MM.1S (cell line): ENCODE measurements at regions not wholly inside any gene's neighbourhood (a gene's known extent, or its start where the extent isn't known, plus 50 kb on each side); places are given as distances from the start of the nearest gene placed in this dataset.

Experiments used
- EZH2phosphoT487 ChIP-seq: fragments of 300-600 bp; sonication (generic); IDR thresholded peaks from 2 replicates; pipeline ENCODE4 v1.6.1; 2018; ENCODE audit warnings: antibody characterized with exemption, low read length
- TF ChIP-seq, protein P1 (sequence below): fragments of 300-600 bp; sonication (generic); IDR thresholded peaks from 2 replicates; pipeline ENCODE4 v1.5.1; 2016; ENCODE audit warnings: antibody characterized with exemption, low read length, mixed read lengths

DNA sequence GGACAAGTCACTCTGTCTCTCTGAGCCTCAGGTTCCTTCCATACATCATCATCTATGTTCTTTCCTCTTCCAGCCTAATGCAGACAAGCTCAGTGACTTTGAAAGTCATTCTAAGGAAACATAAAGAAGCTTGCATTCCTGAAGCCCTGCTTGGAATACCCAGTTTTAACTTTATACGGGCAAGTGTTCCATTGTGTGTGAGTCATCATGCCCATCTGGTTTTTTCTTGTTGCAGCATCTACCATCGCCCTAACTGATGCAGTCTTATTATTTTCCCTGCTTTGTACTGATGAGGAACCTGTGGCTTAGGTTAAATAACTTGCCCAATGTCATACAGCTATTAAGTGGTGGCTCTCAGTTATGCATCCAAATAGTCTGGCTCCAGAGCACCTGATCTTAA, 177.9 kb upstream of the RAI2 start:
- TF ChIP-seq, protein P1, sequence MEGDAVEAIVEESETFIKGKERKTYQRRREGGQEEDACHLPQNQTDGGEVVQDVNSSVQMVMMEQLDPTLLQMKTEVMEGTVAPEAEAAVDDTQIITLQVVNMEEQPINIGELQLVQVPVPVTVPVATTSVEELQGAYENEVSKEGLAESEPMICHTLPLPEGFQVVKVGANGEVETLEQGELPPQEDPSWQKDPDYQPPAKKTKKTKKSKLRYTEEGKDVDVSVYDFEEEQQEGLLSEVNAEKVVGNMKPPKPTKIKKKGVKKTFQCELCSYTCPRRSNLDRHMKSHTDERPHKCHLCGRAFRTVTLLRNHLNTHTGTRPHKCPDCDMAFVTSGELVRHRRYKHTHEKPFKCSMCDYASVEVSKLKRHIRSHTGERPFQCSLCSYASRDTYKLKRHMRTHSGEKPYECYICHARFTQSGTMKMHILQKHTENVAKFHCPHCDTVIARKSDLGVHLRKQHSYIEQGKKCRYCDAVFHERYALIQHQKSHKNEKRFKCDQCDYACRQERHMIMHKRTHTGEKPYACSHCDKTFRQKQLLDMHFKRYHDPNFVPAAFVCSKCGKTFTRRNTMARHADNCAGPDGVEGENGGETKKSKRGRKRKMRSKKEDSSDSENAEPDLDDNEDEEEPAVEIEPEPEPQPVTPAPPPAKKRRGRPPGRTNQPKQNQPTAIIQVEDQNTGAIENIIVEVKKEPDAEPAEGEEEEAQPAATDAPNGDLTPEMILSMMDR = no peak
- TF ChIP-seq EZH2phosphoT487 = no peak
